GM19468 (cell line): ENCODE measurements at regions not wholly inside any gene's neighbourhood (a gene's known extent, or its start where the extent isn't known, plus 50 kb on each side); places are given as distances from the start of the nearest gene placed in this dataset.
A peak's percentile ranks its signal among the peaks of the same experiment; 100 is the strongest.
"Not testable (repeated sequence)": the region's sequence is repeated elsewhere in the genome, so short reads cannot be mapped to it uniquely, and the experiment has no call there.

Experiments
- ATAC-seq: cut with Tn5 transposase; IDR thresholded peaks from one replicate; pipeline ENCODE4 v1.9.1; 2021; ENCODE audit warnings: mild to moderate bottlenecking, moderate library complexity, moderate number of reproducible peaks; ENCODE audit not compliant: unreplicated experiment; ENCODE audit errors: extremely low read depth

DNA sequence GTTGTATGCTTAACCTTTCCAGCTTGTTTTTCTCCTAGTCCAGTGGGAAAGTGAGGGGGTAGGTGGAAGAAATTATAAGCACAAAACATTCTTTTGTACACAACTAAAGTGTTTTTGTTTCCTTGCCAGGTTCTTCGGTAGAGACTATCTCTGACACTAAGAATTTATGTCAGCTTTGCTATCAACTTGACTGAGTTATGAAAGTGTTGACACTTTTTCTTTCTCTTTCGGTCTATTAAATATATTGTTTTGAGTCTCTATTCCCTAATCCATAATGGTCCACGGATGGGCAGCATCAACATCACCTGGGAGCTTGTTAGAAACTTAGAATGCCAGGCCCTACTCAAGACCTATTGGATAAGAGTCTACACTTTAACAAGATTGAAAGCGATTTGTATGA is 195.0 kb upstream of the ATP10B start:
- ATAC-seq: no peak

GRCh38 chr5:161042862-161043261 is 190.9 kb upstream of the ATP10B start:
- ATAC-seq: no peak

- no peak for ATAC-seq
These were observed 190.4 kb upstream of the ATP10B start for GRCh38 chr5:161042443-161042842.

DNA sequence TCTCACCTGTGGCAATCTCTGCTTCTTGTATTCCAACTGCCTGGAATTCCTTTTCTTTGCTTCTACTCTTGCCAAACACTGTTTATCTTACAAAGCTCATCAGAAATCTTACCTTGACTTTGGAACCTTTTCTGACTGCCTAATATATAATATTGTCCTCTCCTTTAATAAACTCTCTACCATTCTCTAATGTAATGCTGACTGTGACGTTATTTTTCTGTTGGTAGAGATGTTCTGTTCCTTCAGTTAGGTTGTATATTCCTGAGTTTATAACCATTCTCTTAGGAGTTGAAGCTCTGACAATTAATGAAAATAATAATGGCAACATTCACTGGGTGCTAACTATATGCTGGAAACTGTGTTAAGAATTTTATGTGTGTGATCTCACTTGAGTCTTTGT is 188.8 kb upstream of the ATP10B start:
- ATAC-seq: no peak

- no peak for ATAC-seq
These were observed 184.3 kb upstream of the ATP10B start for GRCh38 chr5:161036296-161036695.

GRCh38 chr5:161034451-161034850 is 182.4 kb upstream of the ATP10B start:
- no peak for ATAC-seq

DNA sequence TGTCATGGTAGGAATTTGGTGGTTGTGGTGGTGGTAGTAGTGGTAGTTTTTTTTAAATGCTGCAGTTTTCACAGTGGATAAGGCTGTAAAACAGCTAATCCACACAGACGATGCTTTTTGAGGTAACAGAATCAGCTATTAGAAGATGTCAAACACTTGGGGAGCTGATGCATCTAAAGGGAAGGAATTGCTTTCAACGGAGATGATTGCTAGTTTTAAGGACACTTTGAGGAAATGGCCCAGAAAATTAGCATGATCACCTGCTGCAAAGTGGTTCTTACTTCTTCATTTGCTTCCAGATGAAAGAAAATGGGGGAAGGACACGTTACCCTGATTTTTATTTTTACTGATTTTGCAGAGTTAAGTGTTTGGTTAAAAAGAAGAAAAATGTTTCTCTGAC is 178.2 kb upstream of the ATP10B start:
- no peak for ATAC-seq

GRCh38 chr5:161027763-161028162 is 175.8 kb upstream of the ATP10B start:
- ATAC-seq: no peak

GRCh38 chr5:161023551-161023950 is 171.5 kb upstream of the ATP10B start:
- ATAC-seq: no peak

DNA sequence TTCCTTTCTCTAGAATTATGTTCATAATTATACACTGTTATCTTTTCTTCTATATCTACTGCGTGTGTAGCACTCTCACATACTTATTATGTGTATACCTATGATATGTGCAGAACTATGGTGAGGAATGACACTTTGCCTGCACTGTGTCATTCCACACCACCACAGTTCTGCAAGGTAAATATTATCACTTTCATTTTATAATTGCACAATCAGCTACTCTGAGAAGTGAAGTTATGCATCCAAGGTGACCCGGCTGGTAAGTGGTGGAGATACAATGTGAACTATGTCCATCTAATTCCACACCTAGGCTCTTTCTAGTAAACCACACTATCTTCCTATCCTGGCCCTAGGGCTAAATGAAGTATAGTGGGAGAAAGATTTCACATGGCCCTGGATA is 170.1 kb upstream of the ATP10B start:
- no peak for ATAC-seq

DNA sequence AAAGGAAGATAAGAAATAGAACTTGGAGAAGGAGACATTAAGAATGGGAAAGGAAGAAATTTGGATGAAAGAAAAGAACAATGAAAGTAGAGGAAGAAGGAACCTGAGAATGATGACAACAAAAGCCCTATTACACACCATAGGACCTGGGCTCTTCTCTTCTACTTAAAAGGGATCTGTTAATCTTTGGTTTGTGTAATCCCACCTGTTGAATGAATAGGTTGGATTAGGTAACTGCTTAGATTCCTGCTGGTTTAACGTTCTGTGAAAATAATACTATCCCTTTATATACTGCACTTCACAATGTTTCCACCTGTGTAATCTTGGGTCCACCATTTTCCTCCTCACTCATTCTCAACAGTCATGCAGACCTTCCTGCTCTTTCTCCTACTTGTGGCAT is 157.8 kb upstream of the ATP10B start:
- ATAC-seq: no peak

DNA sequence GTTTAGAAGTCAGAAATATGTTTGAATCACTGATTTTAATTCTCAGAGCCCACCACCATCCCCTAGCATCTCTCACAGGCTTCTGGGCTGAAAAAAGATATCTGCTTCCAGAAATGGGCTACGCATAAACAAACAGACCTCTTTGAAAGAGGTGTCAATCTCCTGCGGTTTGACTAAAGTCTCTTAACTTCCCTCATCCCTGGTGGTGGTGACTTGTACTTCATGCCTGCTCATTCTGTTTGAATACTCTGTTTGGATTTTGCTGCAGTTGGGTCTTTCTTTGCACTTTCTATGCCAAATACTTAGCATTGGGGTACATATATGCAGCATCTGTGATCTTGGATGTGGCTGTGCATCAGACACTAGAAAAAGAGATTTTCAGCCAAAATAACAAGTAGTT is 157.2 kb upstream of the ATP10B start:
- no peak for ATAC-seq

DNA sequence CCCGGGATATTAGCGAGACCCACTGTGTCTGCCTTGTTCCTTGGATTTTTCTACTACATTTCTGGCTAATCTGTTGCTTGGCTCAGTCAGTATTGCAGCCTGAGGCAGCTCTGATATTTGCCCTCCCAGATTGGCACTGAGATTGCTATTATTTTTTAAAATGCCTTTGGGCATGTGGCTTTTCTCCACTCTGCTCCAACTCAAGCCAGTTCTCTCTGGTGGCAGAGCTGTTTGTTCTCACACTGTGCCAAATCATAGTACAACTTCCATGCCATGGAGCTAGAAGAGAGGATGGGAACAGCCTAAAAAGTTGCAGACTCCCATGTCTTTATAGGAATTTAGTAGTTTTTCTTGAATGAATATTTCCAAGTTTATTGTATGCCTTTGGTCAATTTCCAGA is 155.9 kb upstream of the ATP10B start:
- ATAC-seq: no peak

GRCh38 chr5:161002571-161003074 is 150.6 kb upstream of the ATP10B start:
- ATAC-seq: no peak

DNA sequence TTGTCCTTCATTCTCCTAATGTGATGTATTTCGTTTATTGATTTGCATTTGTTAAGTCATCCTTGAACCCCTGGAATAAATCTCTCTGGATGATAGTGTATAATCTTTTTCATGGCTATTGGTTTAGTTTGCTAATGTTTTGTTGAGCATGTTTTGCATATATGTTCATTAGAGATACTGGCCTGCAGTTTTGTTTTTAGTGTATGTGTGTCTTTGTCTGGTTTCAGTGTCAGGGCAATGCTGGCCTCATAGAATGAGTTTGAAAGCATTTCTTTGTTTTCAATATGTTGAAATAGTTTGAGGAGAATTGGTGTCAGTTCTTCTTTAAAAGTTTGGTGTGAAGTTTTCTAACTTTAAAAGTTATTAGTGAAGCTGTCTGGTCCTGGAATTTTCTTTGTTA is 149.6 kb upstream of the ATP10B start:
- ATAC-seq: peak; percentile 52

DNA sequence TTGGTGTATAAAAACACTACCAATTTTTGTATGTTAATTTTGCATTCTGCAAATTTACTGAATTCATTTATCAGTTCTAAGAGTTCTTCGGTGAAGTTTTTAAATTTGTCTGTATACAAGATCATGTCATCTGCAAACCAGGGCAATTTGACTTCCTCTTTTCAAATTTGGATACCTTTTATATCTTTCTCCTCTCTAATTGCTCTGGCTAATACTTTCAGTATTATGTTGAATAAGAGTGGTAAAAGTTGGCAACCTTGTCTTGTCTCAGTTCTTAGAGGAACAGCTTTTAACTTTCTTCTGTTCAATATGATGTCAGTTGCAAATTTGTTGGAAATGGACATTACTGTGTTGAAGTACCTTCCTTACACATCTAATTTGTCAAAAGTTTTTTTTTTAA is 149.1 kb upstream of the ATP10B start:
- ATAC-seq: not testable (repeated sequence)

- ATAC-seq: no peak
These were observed 139.2 kb upstream of the ATP10B start for GRCh38 chr5:160991205-160991604.

DNA sequence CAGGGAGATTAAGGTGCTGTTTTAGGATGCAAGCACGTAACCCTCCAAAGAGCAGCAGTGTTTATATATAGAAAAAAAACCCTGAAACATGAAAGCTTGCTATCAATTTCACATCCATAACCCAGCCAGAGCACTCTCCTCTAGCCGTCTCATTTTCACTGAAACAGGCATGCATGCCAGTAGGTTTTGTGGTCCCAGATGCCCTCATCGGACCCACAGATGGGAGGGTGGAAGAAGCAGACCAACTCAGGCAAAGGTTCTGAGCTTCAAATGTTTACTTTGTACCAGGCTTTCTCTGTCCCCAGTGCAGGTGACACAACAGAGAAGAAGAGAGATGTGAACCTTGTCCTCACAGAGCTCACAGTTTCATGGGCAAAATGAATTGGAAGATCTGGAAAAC is 127.4 kb upstream of the ATP10B start:
- ATAC-seq: no peak

- ATAC-seq: peak; percentile 43
These were observed 126.9 kb upstream of the ATP10B start for GRCh38 chr5:160978944-160979343.

GRCh38 chr5:160976181-160976580 is 124.2 kb upstream of the ATP10B start:
- no peak for ATAC-seq

DNA sequence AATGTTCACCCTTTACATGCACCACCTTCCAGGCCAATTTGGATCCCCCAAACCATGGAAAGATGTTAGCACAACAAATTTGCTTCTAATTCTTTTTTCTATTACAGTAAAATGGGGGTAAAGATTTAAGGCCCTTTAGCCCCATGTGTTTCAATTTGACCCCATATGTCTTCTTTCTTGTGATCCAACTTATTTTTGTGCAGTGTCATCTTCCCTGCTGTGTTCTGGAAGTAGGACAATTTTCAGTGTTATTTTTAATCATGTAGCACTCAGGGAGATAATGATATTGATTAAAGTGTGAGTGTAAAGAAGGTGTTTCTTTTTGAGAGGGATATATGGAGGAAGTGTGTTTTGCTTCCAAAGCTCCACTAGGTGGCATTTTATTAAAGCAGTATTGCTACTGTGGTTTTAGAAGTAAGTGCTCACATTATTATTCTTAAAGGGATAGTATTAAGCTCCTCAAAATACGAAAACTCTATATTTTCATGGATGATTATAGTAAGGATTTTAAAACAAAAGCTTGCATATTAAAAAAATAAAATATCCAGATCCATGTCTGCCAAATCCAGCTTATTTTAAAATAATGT is 118.7 kb upstream of the ATP10B start:
- ATAC-seq: no peak

DNA sequence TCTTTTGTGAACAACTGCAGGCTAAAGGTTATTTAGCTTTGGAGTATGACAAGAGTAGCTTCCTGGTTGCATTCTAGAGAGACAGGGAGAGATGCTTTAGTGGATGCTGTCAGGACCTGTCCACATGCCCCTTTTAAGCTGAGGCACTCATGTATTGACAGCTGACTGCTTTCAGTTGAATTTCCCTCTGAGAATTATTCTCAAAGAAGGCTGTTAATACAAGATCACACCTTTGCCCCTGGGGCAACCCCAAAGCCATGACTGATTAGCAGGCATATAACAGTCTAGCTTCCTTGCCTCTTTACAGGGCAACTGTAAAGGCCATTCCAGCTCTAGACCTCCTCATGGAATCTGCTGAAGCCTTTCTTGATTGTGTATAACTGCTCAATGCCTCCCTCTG is 117.6 kb upstream of the ATP10B start:
- no peak for ATAC-seq

GRCh38 chr5:160968480-160968879 is 116.5 kb upstream of the ATP10B start:
- no peak for ATAC-seq
